PC-9 (cell line): ENCODE measurements at regions not wholly inside any gene's neighbourhood (a gene's known extent, or its start where the extent isn't known, plus 50 kb on each side); places are given as distances from the start of the nearest gene placed in this dataset.

Experiments
- EZH2 ChIP-seq: fragments of 200-600 bp; sonication (generic); IDR thresholded peaks from 2 replicates; pipeline ENCODE4 v1.8.0; 2017; ENCODE audit warnings: antibody characterized with exemption, low read depth
- TF ChIP-seq, protein P1 (sequence below): fragments of 200-600 bp; sonication (generic); conservative IDR thresholded peaks from 2 replicates; pipeline ENCODE4 v1.6.1; 2017; ENCODE audit warnings: mixed run types, antibody characterized with exemption, mild to moderate bottlenecking, moderate library complexity

DNA sequence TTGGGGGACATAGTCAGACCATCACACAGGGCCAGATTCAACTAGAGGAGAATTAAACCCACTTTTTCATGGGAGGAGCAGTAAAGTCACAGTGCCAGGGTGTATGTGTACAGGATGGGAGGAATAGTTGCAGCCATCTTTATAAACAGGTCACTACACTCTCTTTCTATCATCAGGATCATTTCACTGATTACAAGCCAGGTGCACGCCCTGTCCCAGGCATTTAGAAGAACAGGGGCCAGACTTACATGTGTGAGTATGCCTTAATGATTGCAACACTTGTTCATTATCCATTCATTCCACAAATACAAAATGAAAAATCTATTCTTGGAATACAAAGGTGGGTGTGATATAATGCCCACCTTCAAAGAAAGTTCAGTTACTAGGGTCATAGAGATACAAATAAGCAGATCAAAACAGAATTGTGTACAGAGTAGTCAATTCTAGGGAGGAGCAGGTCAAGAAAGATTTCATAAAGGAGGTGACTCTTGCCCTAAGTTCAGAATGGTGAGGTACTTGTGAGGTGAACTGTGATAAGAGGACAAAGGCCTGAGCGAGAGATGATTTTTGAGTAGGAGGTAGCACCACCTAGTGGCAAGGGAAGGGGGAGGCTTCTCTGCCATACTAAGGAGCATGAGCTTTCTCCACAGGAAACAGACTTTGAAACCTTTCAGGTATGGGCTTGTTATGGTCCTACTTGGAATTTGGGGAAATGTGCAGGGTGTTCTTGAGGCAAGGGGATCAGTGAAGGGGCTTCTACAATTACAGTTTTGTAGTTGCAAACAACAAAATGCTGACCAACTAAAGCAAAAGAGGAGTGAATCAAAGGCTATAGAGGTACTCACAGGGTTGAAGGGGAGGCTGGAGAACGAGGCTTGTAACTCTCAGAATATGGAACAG, 156.3 kb downstream of the SUCLG1 start:
- no peak for TF ChIP-seq EZH2
- TF ChIP-seq, protein P1, sequence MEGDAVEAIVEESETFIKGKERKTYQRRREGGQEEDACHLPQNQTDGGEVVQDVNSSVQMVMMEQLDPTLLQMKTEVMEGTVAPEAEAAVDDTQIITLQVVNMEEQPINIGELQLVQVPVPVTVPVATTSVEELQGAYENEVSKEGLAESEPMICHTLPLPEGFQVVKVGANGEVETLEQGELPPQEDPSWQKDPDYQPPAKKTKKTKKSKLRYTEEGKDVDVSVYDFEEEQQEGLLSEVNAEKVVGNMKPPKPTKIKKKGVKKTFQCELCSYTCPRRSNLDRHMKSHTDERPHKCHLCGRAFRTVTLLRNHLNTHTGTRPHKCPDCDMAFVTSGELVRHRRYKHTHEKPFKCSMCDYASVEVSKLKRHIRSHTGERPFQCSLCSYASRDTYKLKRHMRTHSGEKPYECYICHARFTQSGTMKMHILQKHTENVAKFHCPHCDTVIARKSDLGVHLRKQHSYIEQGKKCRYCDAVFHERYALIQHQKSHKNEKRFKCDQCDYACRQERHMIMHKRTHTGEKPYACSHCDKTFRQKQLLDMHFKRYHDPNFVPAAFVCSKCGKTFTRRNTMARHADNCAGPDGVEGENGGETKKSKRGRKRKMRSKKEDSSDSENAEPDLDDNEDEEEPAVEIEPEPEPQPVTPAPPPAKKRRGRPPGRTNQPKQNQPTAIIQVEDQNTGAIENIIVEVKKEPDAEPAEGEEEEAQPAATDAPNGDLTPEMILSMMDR: peak; percentile 76
